Upper lobe of right lung (tissue), 1 donor: ENCODE measurements at regions not wholly inside any gene's neighbourhood (a gene's known extent, or its start where the extent isn't known, plus 50 kb on each side); places are given as distances from the start of the nearest gene placed in this dataset.
"Not testable (repeated sequence)": the region's sequence is repeated elsewhere in the genome, so short reads cannot be mapped to it uniquely, and the experiment has no call there.

Experiments used
- ATAC-seq: fragments of 200-7000 bp; cut with Tn5 transposase; one replicate; pipeline ENCODE4 v1.9.1; 2020; ENCODE audit warnings: mild to moderate bottlenecking, moderate library complexity
- DNase-seq: peaks from one replicate; pipeline ENCODE4 v3.0.0-alpha.2; 2020
- H3K27ac ChIP-seq: fragments of 200-600 bp; one replicate; pipeline ENCODE4 v1.8.0; 2022
- H3K27me3 ChIP-seq: fragments of 200-600 bp; one replicate; pipeline ENCODE4 v1.8.0; 2022; ENCODE audit warnings: mild to moderate bottlenecking
- H3K36me3 ChIP-seq: fragments of 200-600 bp; one replicate; pipeline ENCODE4 v1.8.0; 2022
- H3K4me1 ChIP-seq: fragments of 200-600 bp; one replicate; pipeline ENCODE4 v1.8.0; 2022
- H3K4me3 ChIP-seq: fragments of 200-600 bp; one replicate; pipeline ENCODE4 v1.8.0; 2022; ENCODE audit warnings: mild to moderate bottlenecking
- H3K9me3 ChIP-seq: fragments of 200-600 bp; one replicate; pipeline ENCODE4 v1.8.0; 2022
- intact Hi-C: fragments of 100-400 bp; cut with DNase I; formaldehyde crosslinking; loops from one replicate; pipeline ENCODE4 v1.11.0; 2022
- TF ChIP-seq, protein P1 (sequence below): fragments of 200-600 bp; IDR thresholded peaks from one replicate; pipeline ENCODE4 v1.8.0; 2022; ENCODE audit warnings: antibody characterized with exemption
- donor health status: DM: no; HTN: yes; CAD: no; lungs with severe emphysema.

DNA sequence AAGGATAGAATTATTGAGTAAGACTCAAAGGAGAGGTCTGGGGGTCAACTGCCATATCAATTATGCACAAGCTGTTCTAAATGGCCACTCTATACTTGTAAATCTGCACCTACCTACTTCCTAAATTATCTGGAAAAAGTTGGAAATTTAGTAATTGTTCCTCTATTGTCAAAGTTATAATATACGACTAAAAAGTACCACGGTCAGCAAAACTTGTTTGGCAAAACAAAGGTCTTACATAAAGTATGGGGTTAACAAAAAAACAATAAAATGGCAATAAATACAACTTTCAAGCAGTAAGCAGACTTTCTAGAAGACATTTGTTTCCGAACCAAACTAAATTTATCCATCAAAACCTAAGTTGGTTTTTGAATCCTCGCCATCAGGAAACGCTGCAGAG, 309.7 kb downstream of the FRK start:
- no peaks in the 10 kb centered on the region for H3K4me1 ChIP-seq
- H3K27me3 ChIP-seq = no peaks in the 10 kb centered on the region
- intact Hi-C loops = no loop called here
- H3K27ac ChIP-seq = no peak overlapping the region
- ATAC-seq (no peak), DNase-seq (no peak)
- H3K4me3 ChIP-seq = no peak overlapping the region
- TF ChIP-seq, protein P1, sequence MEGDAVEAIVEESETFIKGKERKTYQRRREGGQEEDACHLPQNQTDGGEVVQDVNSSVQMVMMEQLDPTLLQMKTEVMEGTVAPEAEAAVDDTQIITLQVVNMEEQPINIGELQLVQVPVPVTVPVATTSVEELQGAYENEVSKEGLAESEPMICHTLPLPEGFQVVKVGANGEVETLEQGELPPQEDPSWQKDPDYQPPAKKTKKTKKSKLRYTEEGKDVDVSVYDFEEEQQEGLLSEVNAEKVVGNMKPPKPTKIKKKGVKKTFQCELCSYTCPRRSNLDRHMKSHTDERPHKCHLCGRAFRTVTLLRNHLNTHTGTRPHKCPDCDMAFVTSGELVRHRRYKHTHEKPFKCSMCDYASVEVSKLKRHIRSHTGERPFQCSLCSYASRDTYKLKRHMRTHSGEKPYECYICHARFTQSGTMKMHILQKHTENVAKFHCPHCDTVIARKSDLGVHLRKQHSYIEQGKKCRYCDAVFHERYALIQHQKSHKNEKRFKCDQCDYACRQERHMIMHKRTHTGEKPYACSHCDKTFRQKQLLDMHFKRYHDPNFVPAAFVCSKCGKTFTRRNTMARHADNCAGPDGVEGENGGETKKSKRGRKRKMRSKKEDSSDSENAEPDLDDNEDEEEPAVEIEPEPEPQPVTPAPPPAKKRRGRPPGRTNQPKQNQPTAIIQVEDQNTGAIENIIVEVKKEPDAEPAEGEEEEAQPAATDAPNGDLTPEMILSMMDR = no peak
- no peaks in the 10 kb centered on the region for H3K36me3 ChIP-seq
- H3K9me3 ChIP-seq = no peaks in the 10 kb centered on the region

DNA sequence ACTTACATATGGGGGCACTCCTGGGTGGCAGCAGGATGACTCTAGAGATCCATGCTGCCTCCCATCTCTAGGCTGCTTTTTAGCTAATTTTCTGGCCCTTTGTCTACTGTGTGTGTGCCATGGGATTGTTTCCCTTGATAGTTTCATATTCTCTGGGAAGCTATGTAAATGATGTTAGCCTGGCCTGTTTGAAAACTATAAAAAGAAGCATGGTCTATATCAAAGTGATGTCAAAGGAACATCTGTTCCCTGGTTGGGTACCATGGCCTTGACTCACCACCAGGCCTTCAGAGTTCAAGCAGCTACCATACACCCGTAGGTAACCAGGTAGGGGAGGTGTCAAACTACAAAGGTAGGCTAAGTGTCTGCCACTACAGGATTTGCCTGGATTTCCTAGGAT, 310.4 kb downstream of the FRK start:
- ATAC-seq (no peak), DNase-seq (no peak)
- no peaks in the 10 kb centered on the region for H3K4me1 ChIP-seq
- TF ChIP-seq, protein P1 = no peak
- intact Hi-C loops = no loop called here
- H3K9me3 ChIP-seq = no peaks in the 10 kb centered on the region
- H3K27me3 ChIP-seq = no peaks in the 10 kb centered on the region
- H3K4me3 ChIP-seq = no peak overlapping the region
- H3K27ac ChIP-seq = no peak overlapping the region
- H3K36me3 ChIP-seq = no peaks in the 10 kb centered on the region

DNA sequence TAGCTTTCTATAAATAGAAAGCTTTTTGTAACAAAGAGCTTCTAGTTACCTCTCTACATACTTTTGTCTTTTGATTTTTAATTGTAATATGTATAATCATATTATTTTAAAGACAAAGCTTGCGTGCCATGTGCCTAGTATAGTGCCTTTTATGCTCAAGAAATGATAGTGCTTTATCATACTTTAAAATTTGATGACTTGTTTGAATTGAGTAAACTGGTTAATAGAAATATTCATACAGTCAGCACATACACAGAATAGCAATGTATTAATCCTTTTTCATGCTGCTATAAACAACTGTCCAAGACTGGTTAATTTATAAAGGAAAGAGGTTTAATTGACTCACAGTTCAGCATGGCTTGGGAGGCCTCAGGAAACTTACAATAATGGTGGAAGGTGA, 313.0 kb downstream of the FRK start:
- ATAC-seq = no peak

DNA sequence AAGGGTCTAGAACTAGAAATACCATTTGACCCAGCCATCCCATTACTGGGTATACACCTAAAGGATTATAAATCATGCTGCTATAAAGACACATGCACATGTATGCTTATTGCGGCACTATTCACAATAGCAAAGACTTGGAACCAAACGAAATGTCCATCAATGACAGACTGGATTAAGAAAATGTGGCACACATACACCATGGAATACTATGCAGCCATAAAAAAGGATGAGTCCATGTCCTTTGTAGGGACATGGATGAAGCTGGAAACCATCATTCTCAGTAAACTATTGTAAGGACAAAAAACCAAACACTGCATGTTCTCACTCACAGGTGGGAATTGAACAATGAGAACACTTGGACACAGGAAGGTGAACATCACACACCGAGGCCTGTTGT, 314.1 kb downstream of the FRK start:
- H3K4me1 ChIP-seq, H3K27me3 ChIP-seq, intact Hi-C loops, H3K36me3 ChIP-seq, H3K9me3 ChIP-seq, ATAC-seq, H3K27ac ChIP-seq, DNase-seq, H3K4me3 ChIP-seq: not testable (repeated sequence)

More for the DNA sequence above, 313.0 kb downstream of the FRK start:
- DNase-seq = no peak
- intact Hi-C loops = no loop called here
- Histone ChIP-seq H3K27ac (no peak overlapping the region), H3K4me1 (no peaks in the 10 kb centered on the region), H3K36me3 (no peaks in the 10 kb centered on the region), H3K27me3 (no peaks in the 10 kb centered on the region), H3K4me3 (no peak overlapping the region), H3K9me3 (no peaks in the 10 kb centered on the region)
- TF ChIP-seq, protein P1 = no peak

DNA sequence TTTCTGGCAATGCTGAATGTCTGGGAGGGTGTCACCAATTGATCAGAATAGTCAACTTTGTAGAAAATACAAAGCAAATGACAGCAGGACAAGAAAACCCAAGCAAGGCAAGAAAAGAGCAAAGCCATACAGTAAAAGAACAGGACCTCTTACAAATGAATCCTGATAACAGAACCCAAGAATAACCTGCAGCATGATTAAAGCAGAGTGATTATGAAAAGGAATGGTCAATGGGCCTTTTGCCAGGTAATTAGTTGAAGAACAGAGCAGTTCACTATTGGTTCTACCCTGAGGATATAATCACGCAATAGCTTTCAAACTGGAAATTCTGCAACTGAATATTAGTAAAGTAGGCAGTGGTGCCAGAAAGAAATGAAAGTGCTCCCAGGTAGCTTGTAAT, 319.8 kb downstream of the FRK start:
- intact Hi-C loops = no loop called here
- DNase-seq = no peak
- TF ChIP-seq, protein P1 = no peak
- no peak overlapping the region for H3K4me3 ChIP-seq
- H3K27me3 ChIP-seq = no peaks in the 10 kb centered on the region
- ATAC-seq = no peak
- no peaks in the 10 kb centered on the region for H3K9me3 ChIP-seq
- H3K36me3 ChIP-seq = no peaks in the 10 kb centered on the region
- no peaks in the 10 kb centered on the region for H3K4me1 ChIP-seq
- no peak overlapping the region for H3K27ac ChIP-seq

DNA sequence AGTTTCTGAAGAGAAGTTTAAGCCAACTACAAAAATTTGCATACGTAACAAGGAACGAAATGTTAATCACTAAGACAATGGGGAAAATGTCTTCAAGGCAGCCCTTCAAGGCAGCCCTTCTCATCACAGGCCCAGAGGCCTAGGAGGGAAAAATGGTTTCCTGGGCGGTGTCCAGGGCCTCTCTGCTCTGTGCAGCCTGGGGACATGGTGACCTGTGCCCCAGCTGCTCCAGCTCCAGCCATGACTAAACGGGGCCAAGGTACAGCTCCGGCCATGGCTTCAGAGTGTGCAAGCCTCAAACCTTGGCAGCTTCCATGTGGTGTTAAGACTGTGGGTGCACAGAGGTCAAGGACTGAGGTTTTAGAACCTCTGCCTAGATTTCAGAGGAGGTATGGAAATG, 325.1 kb downstream of the FRK start:
- TF ChIP-seq, protein P1 = no peak
- intact Hi-C loops = no loop called here

More for the DNA sequence above, 325.1 kb downstream of the FRK start:
- DNase-seq (no peak), ATAC-seq (no peak)
- Histone ChIP-seq H3K4me1 (no peaks in the 10 kb centered on the region), H3K9me3 (no peaks in the 10 kb centered on the region), H3K27ac (no peak overlapping the region), H3K36me3 (no peaks in the 10 kb centered on the region), H3K4me3 (no peak overlapping the region), H3K27me3 (no peaks in the 10 kb centered on the region)
